GM23248 (cell line): ENCODE measurements at regions not wholly inside any gene's neighbourhood (a gene's known extent, or its start where the extent isn't known, plus 50 kb on each side); places are given as distances from the start of the nearest gene placed in this dataset.

ENCODE experiments used
- EZH2 ChIP-seq: fragments of 200-600 bp; sonication (generic); IDR thresholded peaks from 2 replicates; pipeline ENCODE4 v1.6.1; 2018; ENCODE audit warnings: antibody characterized with exemption, mild to moderate bottlenecking; ENCODE audit not compliant: insufficient read depth, poor library complexity, severe bottlenecking
- EZH2phosphoT487 ChIP-seq: fragments of 200-600 bp; sonication (generic); IDR thresholded peaks from 2 replicates; pipeline ENCODE4 v1.6.1; 2018; ENCODE audit warnings: antibody characterized with exemption, moderate library complexity, mild to moderate bottlenecking, low read depth; ENCODE audit not compliant: insufficient read depth

- TF ChIP-seq EZH2phosphoT487 (no peak), EZH2 (no peak)
These were observed 72.0 kb upstream of the KCNA3 start for GRCh38 chr1:110746644-110747259.
